Transverse colon (tissue), 3 donors: ENCODE measurements at regions not wholly inside any gene's neighbourhood (a gene's known extent, or its start where the extent isn't known, plus 50 kb on each side); places are given as distances from the start of the nearest gene placed in this dataset.

ENCODE experiments used
- EP300 ChIP-seq: sonication (generic); formaldehyde crosslinking; IDR thresholded peaks from one replicate; pipeline ENCODE4 v1.6.1; 2017; ENCODE audit warnings: antibody characterized with exemption, low read depth
- TF ChIP-seq, protein P1 (sequence below), 5 experiments: fragments of 200-600 bp in 3 of 5; fragments of 450-650 bp in 2 of 5; sonication (generic) in 3 of 5; IDR thresholded peaks; 1 replicate in 2 of 5; 2 replicates in 3 of 5; pipeline ENCODE4 v1.5.1; 2016 to 2017; ENCODE audit warnings: antibody characterized with exemption in 5 of 5, inconsistent platforms in 3 of 5, mild to moderate bottlenecking in 2 of 5, moderate library complexity in 1 of 5

DNA sequence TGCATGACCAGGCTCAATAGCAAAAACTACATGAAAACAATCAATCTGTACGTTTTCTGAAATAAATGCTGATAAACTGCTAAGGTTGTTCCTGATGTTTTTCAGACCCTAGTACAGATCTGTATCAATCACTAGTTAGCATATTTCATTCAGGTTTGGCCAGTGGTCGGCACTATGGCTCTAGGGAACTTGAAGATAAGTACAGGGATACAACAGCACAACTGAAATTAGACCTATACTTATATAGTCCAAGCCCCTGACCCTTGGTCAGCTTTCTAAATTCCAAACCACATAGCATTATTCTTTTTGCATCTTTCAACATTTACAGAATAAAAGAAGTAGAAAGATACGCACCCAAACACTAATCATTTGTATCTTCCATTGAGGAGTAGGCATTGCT, 142.7 kb downstream of the PLPPR4 start:
- TF ChIP-seq EP300: no peak
- TF ChIP-seq, protein P1, sequence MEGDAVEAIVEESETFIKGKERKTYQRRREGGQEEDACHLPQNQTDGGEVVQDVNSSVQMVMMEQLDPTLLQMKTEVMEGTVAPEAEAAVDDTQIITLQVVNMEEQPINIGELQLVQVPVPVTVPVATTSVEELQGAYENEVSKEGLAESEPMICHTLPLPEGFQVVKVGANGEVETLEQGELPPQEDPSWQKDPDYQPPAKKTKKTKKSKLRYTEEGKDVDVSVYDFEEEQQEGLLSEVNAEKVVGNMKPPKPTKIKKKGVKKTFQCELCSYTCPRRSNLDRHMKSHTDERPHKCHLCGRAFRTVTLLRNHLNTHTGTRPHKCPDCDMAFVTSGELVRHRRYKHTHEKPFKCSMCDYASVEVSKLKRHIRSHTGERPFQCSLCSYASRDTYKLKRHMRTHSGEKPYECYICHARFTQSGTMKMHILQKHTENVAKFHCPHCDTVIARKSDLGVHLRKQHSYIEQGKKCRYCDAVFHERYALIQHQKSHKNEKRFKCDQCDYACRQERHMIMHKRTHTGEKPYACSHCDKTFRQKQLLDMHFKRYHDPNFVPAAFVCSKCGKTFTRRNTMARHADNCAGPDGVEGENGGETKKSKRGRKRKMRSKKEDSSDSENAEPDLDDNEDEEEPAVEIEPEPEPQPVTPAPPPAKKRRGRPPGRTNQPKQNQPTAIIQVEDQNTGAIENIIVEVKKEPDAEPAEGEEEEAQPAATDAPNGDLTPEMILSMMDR (IDR thresholded peaks at IDR 0.05): no peak
